RPMI8226 (cell line): ENCODE measurements at regions not wholly inside any gene's neighbourhood (a gene's known extent, or its start where the extent isn't known, plus 50 kb on each side); places are given as distances from the start of the nearest gene placed in this dataset.

Experiments
- DNase-seq: peaks from one replicate; pipeline ENCODE4 v3.0.0-alpha.2; 2015

GRCh38 chr3:181764544-181764943, 52.8 kb downstream of the SOX2 start:
- no peak for DNase-seq

GRCh38 chr3:181770296-181770695, 58.6 kb downstream of the SOX2 start:
- no peak for DNase-seq

- DNase-seq: no peak
These were observed 59.4 kb downstream of the SOX2 start for GRCh38 chr3:181771120-181771519.

GRCh38 chr3:181772166-181772565, 60.4 kb downstream of the SOX2 start:
- no peak for DNase-seq

- no peak for DNase-seq
These were observed 62.2 kb downstream of the SOX2 start for GRCh38 chr3:181773921-181774320.

GRCh38 chr3:181782306-181782954, 70.7 kb downstream of the SOX2 start:
- DNase-seq: no peak

- no peak for DNase-seq
These were observed 78.8 kb downstream of the SOX2 start for GRCh38 chr3:181790561-181790960.

GRCh38 chr3:181791056-181791955, 79.6 kb downstream of the SOX2 start:
- no peak for DNase-seq

- no peak for DNase-seq
These were observed 81.3 kb downstream of the SOX2 start for GRCh38 chr3:181793006-181793405.

- no peak for DNase-seq
These were observed 82.5 kb downstream of the SOX2 start for GRCh38 chr3:181794011-181794790.

GRCh38 chr3:181796641-181797040, 84.9 kb downstream of the SOX2 start:
- no peak for DNase-seq

GRCh38 chr3:181797431-181797830, 85.7 kb downstream of the SOX2 start:
- no peak for DNase-seq

GRCh38 chr3:181805703-181806102, 94.0 kb downstream of the SOX2 start:
- DNase-seq: no peak

- no peak for DNase-seq
These were observed 96.3 kb downstream of the SOX2 start for GRCh38 chr3:181808053-181808452.

- no peak for DNase-seq
These were observed 112.0 kb downstream of the SOX2 start for GRCh38 chr3:181823716-181824115.

- DNase-seq: no peak
These were observed 113.2 kb downstream of the SOX2 start for GRCh38 chr3:181824961-181825360.

GRCh38 chr3:181839039-181839915, 127.6 kb downstream of the SOX2 start:
- peak; percentile 7 for DNase-seq

GRCh38 chr3:181839916-181840297, 128.2 kb downstream of the SOX2 start:
- no peak for DNase-seq

GRCh38 chr3:181844211-181844610, 132.5 kb downstream of the SOX2 start:
- no peak for DNase-seq

- no peak for DNase-seq
These were observed 135.6 kb downstream of the SOX2 start for GRCh38 chr3:181847276-181847675.

GRCh38 chr3:181851063-181851462, 139.3 kb downstream of the SOX2 start:
- no peak for DNase-seq

GRCh38 chr3:181855825-181856224, 144.1 kb downstream of the SOX2 start:
- no peak for DNase-seq

- DNase-seq: no peak
These were observed 147.8 kb downstream of the SOX2 start for GRCh38 chr3:181859518-181859917.
